Keratinocyte (primary cell): ENCODE measurements at regions not wholly inside any gene's neighbourhood (a gene's known extent, or its start where the extent isn't known, plus 50 kb on each side); places are given as distances from the start of the nearest gene placed in this dataset.

Experiments
- CTCF ChIP-seq, 3 experiments: IDR thresholded peaks in 1 of 3; conservative IDR thresholded peaks in 1 of 3; optimal IDR thresholded peaks in 1 of 3; 2 replicates in 2 of 3; 3 replicates in 1 of 3; pipeline versions ENCODE3 to v1.5.1; 2011; ENCODE audit warnings: low read length in 3 of 3, mild to moderate bottlenecking in 3 of 3, moderate library complexity in 2 of 3, control low read depth in 1 of 3, inconsistent platforms in 1 of 3; ENCODE audit not compliant: insufficient read depth in 2 of 3; ENCODE audit errors: extremely low read depth in 1 of 3
- EZH2 ChIP-seq: IDR thresholded peaks from one replicate; pipeline ENCODE4 v1.6.1; 2012; ENCODE audit warnings: inconsistent platforms, mild to moderate bottlenecking, low read length, moderate library complexity

- TF ChIP-seq CTCF (optimal IDR thresholded peaks at IDR 0.05 in 1 of 3, IDR thresholded peaks at IDR 0.05 in 1 of 3, conservative IDR thresholded peaks at IDR 0.05 in 1 of 3; ENCODE audit: extremely low read depth in 1 of 3, insufficient read depth in 2 of 3, low read length in 3 of 3) (no peak), EZH2 (no peak)
Observed at GRCh38 chr11:126129727-126130671, 67.3 kb upstream of the CDON start.
